ENCODE measurements at regions not wholly inside any gene's neighbourhood (a gene's known extent, or its start where the extent isn't known, plus 50 kb on each side); places are given as distances from the start of the nearest gene placed in this dataset.
A peak's percentile ranks its signal among the peaks of the same experiment; 100 is the strongest.

- WGBS, 3 donors = 20 to 74% (median 43%) methylated on average over 11 to 12 of the region's 12 CpGs
- Histone ChIP-seq H3K4me3 (peak overlapping the region; percentile 6), H3K9me3 (peaks cover 6% of the 10 kb centered on the region), H3K4me1 (peaks cover 21% of the 10 kb centered on the region), H3K36me3 (ENCODE audit: insufficient read depth in 1 of 2, low read depth in 1 of 2) (no peaks in the 10 kb centered on the region), H3K27me3 (ENCODE audit: insufficient read depth in 3 of 3, low read length in 2 of 3) (no peaks in the 10 kb centered on the region), H3K27ac (peak overlapping the region; percentile 80)
- intact Hi-C loops (cut with DNase I) = loop anchor here (1.0 to 2.0 kb wide), 2 partner anchors 17 to 20 kb away; no protein-coding TSS in a partner anchor
- no peak for TF ChIP-seq CTCF (IDR thresholded peaks at IDR 0.05)
- ATAC-seq = peak in 3 of 4 donors; percentile 55 to 66 (median 64)
- DNase-seq = peak in 1 of 2 donors; percentile 62
These were observed 90.0 kb upstream of the SLC38A4 start for GRCh38 chr12:46915836-46916235.

GRCh38 chr12:46916796-46917419 lies 91.1 kb upstream of the SLC38A4 start:
- Histone ChIP-seq H3K9me3 (peaks cover 3% of the 10 kb centered on the region), H3K36me3 (ENCODE audit: insufficient read depth in 1 of 2, low read depth in 1 of 2) (no peaks in the 10 kb centered on the region), H3K4me1 (peaks cover 21% of the 10 kb centered on the region), H3K4me3 (no peak overlapping the region), H3K27ac (peak overlapping the region; percentile 80), H3K27me3 (ENCODE audit: insufficient read depth in 3 of 3, low read length in 2 of 3) (no peaks in the 10 kb centered on the region)
- DNase-seq (no peak), ATAC-seq (peak in 2 of 4 donors; percentile 10 to 34)
- no peak for TF ChIP-seq CTCF (IDR thresholded peaks at IDR 0.05)
- intact Hi-C loops (cut with DNase I) = no loop called here
- 84 to 93% (median 89%) methylated on average over 1 of the region's 1 CpG for WGBS, 3 donors

GRCh38 chr12:46917821-46918220 lies 92.0 kb upstream of the SLC38A4 start:
- H3K9me3 ChIP-seq = peaks cover 3% of the 10 kb centered on the region
- ATAC-seq (no peak), DNase-seq (no peak)
- no peaks in the 10 kb centered on the region for H3K36me3 ChIP-seq (ENCODE audit: insufficient read depth in 1 of 2, low read depth in 1 of 2)
- intact Hi-C loops (cut with DNase I) = no loop called here
- H3K27me3 ChIP-seq (ENCODE audit: insufficient read depth in 3 of 3, low read length in 2 of 3) = no peaks in the 10 kb centered on the region
- H3K4me1 ChIP-seq = peaks cover 21% of the 10 kb centered on the region
- H3K27ac ChIP-seq = no peak overlapping the region
- no peak overlapping the region for H3K4me3 ChIP-seq
- 37 to 78% (median 57%) methylated on average over 4 of the region's 4 CpGs for WGBS, 3 donors
- TF ChIP-seq CTCF (IDR thresholded peaks at IDR 0.05) = no peak

- peaks cover 21% of the 10 kb centered on the region for H3K4me1 ChIP-seq
- no peak for ATAC-seq
These were observed 92.8 kb upstream of the SLC38A4 start for GRCh38 chr12:46918631-46919030.

More at GRCh38 chr12:46918631-46919030, 92.8 kb upstream of the SLC38A4 start:
- no peak for DNase-seq
- H3K9me3 ChIP-seq = peaks cover 3% of the 10 kb centered on the region
- no peak overlapping the region for H3K27ac ChIP-seq
- WGBS, 3 donors = 92 to 93% (median 93%) methylated on average over 9 of the region's 9 CpGs
- no peak for TF ChIP-seq CTCF (IDR thresholded peaks at IDR 0.05)
- intact Hi-C loops (cut with DNase I) = no loop called here
- no peak overlapping the region for H3K4me3 ChIP-seq
- no peaks in the 10 kb centered on the region for H3K36me3 ChIP-seq (ENCODE audit: insufficient read depth in 1 of 2, low read depth in 1 of 2)
- no peaks in the 10 kb centered on the region for H3K27me3 ChIP-seq (ENCODE audit: insufficient read depth in 3 of 3, low read length in 2 of 3)

All from psoas muscle (tissue), 7 donors.